HEK293 (cell line): ENCODE measurements at regions not wholly inside any gene's neighbourhood (a gene's known extent, or its start where the extent isn't known, plus 50 kb on each side); places are given as distances from the start of the nearest gene placed in this dataset.

Source experiments
- CTCF ChIP-seq: fragments of 450-650 bp; formaldehyde crosslinking; IDR thresholded peaks from 2 replicates; pipeline ENCODE4 v1.5.1; 2016; ENCODE audit warnings: missing biosample characterization, missing genetic modification characterization
- KLF8 ChIP-seq: fragments of 450-650 bp; formaldehyde crosslinking; IDR thresholded peaks from 2 replicates; pipeline ENCODE4 v1.5.1; 2016; ENCODE audit warnings: missing biosample characterization, missing genetic modification characterization
- KLF9 ChIP-seq: fragments of 450-650 bp; formaldehyde crosslinking; IDR thresholded peaks from 2 replicates; pipeline ENCODE4 v1.5.1; 2016; ENCODE audit warnings: missing biosample characterization, missing genetic modification characterization, low read depth
- MZF1 ChIP-seq: fragments of 450-650 bp; formaldehyde crosslinking; IDR thresholded peaks from 2 replicates; pipeline ENCODE4 v1.5.1; 2017; ENCODE audit warnings: missing biosample characterization, missing genetic modification characterization, borderline replicate concordance
- ZFP3 ChIP-seq: fragments of 450-650 bp; formaldehyde crosslinking; IDR thresholded peaks from 2 replicates; pipeline ENCODE4 v1.5.1; 2016; ENCODE audit warnings: low read depth, missing biosample characterization, missing genetic modification characterization
- ZNF174 ChIP-seq: fragments of 450-650 bp; formaldehyde crosslinking; IDR thresholded peaks from 2 replicates; pipeline ENCODE4 v1.5.0; 2017; ENCODE audit warnings: missing biosample characterization, mild to moderate bottlenecking, missing genetic modification characterization
- ZNF530 ChIP-seq: fragments of 450-650 bp; formaldehyde crosslinking; IDR thresholded peaks from 2 replicates; pipeline ENCODE4 v1.5.1; 2016; ENCODE audit warnings: low read depth, missing biosample characterization, missing genetic modification characterization
- TF ChIP-seq, protein P1 (sequence below): fragments of 450-650 bp; formaldehyde crosslinking; IDR thresholded peaks from 2 replicates; pipeline ENCODE4 v1.5.1; 2016; ENCODE audit warnings: missing biosample characterization, missing genetic modification characterization, low read depth
- TF ChIP-seq, protein P2 (sequence below): fragments of 450-650 bp; formaldehyde crosslinking; IDR thresholded peaks from 2 replicates; pipeline ENCODE4 v1.5.1; 2016; ENCODE audit warnings: missing biosample characterization, missing genetic modification characterization
- TF ChIP-seq, protein P3 (sequence below): fragments of 450-650 bp; formaldehyde crosslinking; IDR thresholded peaks from 2 replicates; pipeline ENCODE4 v1.5.1; 2016; ENCODE audit warnings: missing biosample characterization, missing genetic modification characterization

DNA sequence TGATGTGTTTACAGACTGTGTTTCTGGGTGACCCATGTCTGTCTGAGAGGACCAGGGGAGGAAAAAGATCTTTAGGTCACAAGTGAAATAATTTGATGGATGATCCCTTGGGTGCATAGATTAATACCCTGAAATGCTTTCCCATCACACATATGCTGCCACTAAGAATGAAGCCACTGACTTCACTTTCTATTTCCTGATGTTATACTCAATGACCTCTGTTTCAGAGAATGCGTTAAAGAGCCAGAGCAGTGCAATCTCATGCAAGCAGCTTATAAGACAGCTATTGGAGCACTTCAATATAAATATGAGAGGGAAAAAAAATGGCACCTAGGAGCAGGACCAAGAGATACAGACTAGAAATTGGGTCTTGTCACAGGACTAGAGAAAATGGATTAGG, 133.7 kb downstream of the KLHL28 start:
- no peak for TF ChIP-seq CTCF (tag by site-specific recombination)
- TF ChIP-seq, protein P1, sequence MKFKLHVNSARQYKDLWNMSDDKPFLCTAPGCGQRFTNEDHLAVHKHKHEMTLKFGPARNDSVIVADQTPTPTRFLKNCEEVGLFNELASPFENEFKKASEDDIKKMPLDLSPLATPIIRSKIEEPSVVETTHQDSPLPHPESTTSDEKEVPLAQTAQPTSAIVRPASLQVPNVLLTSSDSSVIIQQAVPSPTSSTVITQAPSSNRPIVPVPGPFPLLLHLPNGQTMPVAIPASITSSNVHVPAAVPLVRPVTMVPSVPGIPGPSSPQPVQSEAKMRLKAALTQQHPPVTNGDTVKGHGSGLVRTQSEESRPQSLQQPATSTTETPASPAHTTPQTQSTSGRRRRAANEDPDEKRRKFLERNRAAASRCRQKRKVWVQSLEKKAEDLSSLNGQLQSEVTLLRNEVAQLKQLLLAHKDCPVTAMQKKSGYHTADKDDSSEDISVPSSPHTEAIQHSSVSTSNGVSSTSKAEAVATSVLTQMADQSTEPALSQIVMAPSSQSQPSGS (tag by site-specific recombination): no peak
- TF ChIP-seq KLF8 (tag by site-specific recombination): no peak
- TF ChIP-seq ZNF174 (tag by site-specific recombination): no peak
- no peak for TF ChIP-seq ZFP3 (tag by site-specific recombination)
- no peak for TF ChIP-seq MZF1
- no peak for TF ChIP-seq ZNF530 (tag by site-specific recombination)
- no peak for TF ChIP-seq KLF9
- TF ChIP-seq, protein P2, sequence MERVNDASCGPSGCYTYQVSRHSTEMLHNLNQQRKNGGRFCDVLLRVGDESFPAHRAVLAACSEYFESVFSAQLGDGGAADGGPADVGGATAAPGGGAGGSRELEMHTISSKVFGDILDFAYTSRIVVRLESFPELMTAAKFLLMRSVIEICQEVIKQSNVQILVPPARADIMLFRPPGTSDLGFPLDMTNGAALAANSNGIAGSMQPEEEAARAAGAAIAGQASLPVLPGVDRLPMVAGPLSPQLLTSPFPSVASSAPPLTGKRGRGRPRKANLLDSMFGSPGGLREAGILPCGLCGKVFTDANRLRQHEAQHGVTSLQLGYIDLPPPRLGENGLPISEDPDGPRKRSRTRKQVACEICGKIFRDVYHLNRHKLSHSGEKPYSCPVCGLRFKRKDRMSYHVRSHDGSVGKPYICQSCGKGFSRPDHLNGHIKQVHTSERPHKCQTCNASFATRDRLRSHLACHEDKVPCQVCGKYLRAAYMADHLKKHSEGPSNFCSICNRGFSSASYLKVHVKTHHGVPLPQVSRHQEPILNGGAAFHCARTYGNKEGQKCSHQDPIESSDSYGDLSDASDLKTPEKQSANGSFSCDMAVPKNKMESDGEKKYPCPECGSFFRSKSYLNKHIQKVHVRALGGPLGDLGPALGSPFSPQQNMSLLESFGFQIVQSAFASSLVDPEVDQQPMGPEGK: no peak
- TF ChIP-seq, protein P3, sequence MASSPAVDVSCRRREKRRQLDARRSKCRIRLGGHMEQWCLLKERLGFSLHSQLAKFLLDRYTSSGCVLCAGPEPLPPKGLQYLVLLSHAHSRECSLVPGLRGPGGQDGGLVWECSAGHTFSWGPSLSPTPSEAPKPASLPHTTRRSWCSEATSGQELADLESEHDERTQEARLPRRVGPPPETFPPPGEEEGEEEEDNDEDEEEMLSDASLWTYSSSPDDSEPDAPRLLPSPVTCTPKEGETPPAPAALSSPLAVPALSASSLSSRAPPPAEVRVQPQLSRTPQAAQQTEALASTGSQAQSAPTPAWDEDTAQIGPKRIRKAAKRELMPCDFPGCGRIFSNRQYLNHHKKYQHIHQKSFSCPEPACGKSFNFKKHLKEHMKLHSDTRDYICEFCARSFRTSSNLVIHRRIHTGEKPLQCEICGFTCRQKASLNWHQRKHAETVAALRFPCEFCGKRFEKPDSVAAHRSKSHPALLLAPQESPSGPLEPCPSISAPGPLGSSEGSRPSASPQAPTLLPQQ: no peak
